ENCODE measurements at regions not wholly inside any gene's neighbourhood (a gene's known extent, or its start where the extent isn't known, plus 50 kb on each side); places are given as distances from the start of the nearest gene placed in this dataset.

DNA sequence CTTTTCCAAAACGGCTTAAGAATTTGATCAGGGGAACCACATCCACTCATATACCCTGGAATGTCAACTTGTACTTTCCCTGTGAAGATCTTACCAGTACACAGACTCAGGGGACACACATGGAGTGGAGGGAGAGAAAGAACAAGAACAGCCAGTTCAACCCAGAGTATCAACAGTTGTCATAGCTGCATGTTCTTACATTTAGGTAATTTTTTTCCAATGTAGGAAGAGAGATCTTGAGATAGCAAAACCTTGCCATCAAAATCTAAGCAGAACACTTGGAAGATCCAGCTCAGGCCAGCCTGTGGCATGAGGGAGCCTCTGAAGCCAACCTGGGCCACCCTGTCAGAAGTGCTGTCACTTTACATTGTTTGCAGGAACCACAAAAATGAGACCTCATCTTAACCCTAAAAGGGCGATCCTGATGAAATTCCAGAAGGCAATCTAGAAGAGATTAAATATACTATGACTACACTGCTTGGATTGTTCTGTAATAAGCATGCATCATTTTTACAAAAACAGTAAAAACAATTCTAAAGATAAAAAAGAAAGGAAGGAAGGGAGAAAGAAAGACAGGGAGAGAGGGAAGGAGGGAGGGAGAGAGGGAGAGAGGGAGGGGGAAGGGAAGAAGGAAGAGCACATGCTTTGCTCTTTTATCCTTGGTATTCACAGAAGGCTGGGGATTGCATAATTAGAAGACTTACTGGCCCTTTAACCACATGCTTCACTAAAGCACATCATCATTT, 124.7 kb upstream of the TCF21 start:
- Mint-ChIP-seq H3K36me3 (no peaks in the 10 kb centered on the region), H3K4me3 (no peak overlapping the region), H3K4me1 (no peaks in the 10 kb centered on the region), H3K27ac (no peak overlapping the region), H3K27me3 (peaks cover 0 to 16% of the 10 kb centered on the region in 2 donors), H3K9me3 (peaks cover 0 to 1% of the 10 kb centered on the region in 2 donors)
- DNase-seq (no peak), ATAC-seq (replicated peaks) (no peak)

DNA sequence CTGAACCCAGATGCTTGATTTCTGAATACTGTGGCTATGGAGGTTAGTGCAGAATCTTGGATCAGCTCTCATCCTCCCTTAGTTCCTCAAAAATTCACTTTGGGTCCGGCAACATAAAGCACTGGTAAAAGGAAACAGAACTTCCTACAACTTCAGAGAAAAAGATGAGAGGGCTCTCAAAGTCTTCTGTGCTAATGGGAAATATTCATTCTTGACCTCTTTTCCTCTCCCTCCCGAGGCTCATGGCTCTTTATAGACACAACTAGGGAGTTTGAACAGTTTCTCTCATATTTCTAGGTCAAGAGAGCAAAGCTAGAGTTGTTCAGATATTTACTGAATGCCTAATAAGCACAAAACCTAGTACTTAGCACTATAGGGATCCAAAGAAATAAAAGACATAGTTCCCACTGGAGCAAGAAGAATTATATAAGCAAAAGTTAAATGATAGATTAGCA, 124.1 kb upstream of the TCF21 start:
- Mint-ChIP-seq H3K36me3 (no peaks in the 10 kb centered on the region), H3K9me3 (peaks cover 0 to 1% of the 10 kb centered on the region in 2 donors), H3K27me3 (peaks cover 0 to 16% of the 10 kb centered on the region in 2 donors), H3K4me1 (no peaks in the 10 kb centered on the region), H3K4me3 (no peak overlapping the region), H3K27ac (no peak overlapping the region)
- DNase-seq (no peak), ATAC-seq (replicated peaks) (no peak)

DNA sequence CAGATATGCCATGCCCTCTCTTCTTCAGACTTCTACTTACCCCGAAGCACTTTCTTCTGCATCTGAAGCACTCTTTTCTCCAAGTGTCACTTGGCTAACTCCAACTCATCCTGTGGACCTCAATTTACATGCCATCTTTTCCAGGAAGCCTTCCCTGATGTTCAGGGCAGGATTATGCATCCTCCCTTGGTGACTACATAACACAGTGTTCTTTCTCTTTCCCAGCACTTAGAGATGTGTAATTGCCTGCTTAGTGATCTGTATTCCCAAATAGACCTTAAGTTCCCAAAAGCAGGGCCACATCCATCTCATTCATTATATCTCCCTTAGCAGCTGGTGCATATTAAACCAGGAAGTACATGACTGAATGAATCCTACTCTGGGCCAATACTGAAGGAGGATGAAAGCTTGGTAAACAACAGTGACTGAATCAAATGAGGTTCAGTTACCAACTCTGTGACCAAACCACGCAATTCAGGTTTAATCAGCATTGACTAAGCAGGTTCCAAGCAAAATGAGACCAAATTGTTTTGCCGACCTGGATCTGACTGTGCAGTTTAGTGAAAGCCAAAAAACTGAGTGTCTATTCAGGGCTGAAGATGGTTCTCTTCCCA, 121.4 kb upstream of the TCF21 start:
- Mint-ChIP-seq H3K9me3 (no peaks in the 10 kb centered on the region), H3K4me1 (no peaks in the 10 kb centered on the region), H3K27ac (no peak overlapping the region), H3K36me3 (no peaks in the 10 kb centered on the region), H3K4me3 (no peak overlapping the region), H3K27me3 (peaks cover 0 to 15% of the 10 kb centered on the region in 2 donors)
- ATAC-seq (replicated peaks) (no peak), DNase-seq (no peak)

DNA sequence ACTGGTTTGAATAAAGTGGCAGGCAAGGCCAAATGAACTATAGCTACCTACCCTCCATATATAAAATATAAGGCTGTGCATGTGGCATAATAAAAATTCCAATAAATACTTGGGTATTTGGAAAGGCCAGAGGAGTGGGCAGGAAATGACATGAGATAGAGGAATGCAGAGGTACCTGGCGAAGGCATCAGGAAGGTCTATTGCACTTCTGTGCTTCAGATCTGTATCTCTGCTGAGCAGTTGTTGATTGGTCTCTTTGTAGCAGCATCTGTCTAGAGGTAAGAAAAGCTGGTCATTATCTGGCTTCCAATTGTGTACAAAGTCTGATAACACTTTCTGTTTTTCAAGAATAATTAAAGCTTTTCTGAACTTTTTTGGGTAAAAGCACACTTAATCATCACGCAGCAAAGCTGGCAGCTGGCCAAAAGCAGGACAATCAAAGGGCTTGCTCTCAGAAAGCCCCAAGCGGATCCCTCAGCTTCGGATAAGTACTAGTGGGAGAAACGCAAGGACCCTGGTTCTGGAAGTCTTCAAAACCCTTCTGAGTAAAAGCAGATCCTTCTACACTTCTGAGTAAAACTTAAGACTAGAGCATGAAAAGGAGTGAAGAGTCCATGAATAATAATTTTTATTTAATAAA, 120.1 kb upstream of the TCF21 start:
- H3K27ac Mint-ChIP-seq = no peak overlapping the region
- H3K4me3 Mint-ChIP-seq = no peak overlapping the region
- H3K4me1 Mint-ChIP-seq = no peaks in the 10 kb centered on the region
- no peaks in the 10 kb centered on the region for H3K9me3 Mint-ChIP-seq
- ATAC-seq (replicated peaks) (no peak), DNase-seq (no peak)
- peaks cover 0 to 10% of the 10 kb centered on the region in 2 donors for H3K27me3 Mint-ChIP-seq
- H3K36me3 Mint-ChIP-seq = no peaks in the 10 kb centered on the region

DNA sequence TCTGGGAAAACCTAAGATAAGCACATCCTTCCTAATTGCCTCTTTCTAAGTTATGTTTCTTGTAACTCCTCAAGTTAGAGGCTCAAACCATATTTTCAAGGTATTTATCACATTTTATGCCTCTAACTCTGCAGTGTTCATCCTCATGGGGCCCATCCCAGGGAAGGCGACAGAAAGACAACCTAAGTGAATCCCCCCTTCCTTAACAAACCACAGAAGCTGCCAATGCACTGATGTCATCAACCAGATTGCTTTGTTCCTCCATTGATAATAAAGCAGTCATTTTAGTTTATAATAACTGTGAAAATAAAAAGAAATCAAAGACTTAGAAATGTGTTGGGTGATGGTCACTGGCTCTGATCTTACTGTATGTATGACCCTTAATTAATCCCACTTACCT, 119.5 kb upstream of the TCF21 start:
- DNase-seq (no peak), ATAC-seq (replicated peaks) (no peak)
- Mint-ChIP-seq H3K27ac (no peak overlapping the region), H3K27me3 (peaks cover 0 to 6% of the 10 kb centered on the region in 2 donors), H3K4me3 (no peak overlapping the region), H3K9me3 (no peaks in the 10 kb centered on the region), H3K4me1 (no peaks in the 10 kb centered on the region), H3K36me3 (no peaks in the 10 kb centered on the region)

DNA sequence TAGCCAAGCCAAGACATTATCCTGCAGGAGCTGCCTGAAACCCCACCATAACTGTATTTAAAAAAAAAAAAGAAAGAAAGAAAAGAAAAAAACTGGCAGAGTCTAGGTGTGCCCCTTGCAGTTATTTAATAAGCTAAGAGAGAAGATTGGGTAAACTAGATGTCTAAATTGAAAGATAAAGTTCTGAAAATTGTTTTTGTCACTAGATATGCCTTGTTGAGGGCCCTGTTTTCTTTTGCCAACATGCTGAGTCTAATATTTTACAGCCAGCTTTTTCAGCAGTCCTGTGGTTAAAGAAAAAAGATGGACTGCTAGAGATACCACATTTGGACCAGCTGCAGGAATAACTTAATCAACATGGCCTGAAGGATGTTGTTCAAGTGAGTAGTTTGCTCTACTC, 116.3 kb upstream of the TCF21 start:
- Mint-ChIP-seq H3K27me3 (peaks cover 0 to 6% of the 10 kb centered on the region in 2 donors), H3K4me3 (no peak overlapping the region), H3K4me1 (no peaks in the 10 kb centered on the region), H3K9me3 (peaks cover 2 to 4% of the 10 kb centered on the region in 2 donors), H3K36me3 (no peaks in the 10 kb centered on the region), H3K27ac (no peak overlapping the region)
- DNase-seq (no peak), ATAC-seq (replicated peaks) (no peak)

DNA sequence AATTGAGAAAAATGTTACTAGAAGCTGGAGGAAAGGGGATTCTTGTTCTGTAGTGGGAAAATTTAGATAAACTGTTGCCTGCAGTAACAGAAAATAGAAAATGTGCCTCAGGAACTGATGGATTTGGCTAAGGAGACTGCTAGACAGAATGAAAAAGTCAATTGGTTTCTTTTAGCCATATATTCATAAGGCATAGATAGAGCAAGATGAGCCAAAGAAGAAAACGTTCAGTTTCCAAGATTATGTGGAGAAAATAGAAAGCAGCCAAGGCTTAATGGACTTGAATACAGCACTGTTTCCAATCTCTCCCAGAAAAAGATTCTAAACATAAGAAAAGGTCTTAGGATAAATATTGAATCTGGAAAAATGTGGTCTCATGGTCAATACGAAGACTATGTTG, 115.1 kb upstream of the TCF21 start:
- DNase-seq (no peak), ATAC-seq (replicated peaks) (no peak)
- Mint-ChIP-seq H3K4me1 (no peaks in the 10 kb centered on the region), H3K27ac (no peak overlapping the region), H3K27me3 (peaks cover 0 to 6% of the 10 kb centered on the region in 2 donors), H3K36me3 (no peaks in the 10 kb centered on the region), H3K9me3 (peaks cover 2 to 4% of the 10 kb centered on the region in 2 donors), H3K4me3 (no peak overlapping the region)

DNA sequence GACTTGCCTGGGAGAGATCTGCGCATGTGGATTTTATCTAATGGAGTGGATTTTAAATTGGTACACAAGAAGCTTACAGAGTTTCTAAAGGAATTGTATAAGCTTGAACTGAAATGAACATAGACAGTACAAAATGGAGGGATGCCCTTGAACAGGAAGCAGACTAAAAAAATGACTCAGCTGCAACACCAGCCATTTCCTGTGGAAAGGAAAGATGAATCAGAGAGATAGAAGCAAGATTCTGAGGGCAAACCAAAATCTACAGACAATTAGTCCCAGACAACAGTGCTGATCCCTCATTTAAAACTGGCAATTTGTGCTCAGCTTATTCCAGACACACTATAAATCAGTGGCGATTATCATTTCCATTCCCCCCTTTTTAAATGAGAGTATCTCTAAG, 114.6 kb upstream of the TCF21 start:
- H3K4me1 Mint-ChIP-seq = no peaks in the 10 kb centered on the region
- DNase-seq (no peak), ATAC-seq (replicated peaks) (no peak)
- H3K4me3 Mint-ChIP-seq = no peak overlapping the region
- peaks cover 0 to 6% of the 10 kb centered on the region in 2 donors for H3K27me3 Mint-ChIP-seq
- H3K27ac Mint-ChIP-seq = no peak overlapping the region
- no peaks in the 10 kb centered on the region for H3K36me3 Mint-ChIP-seq
- H3K9me3 Mint-ChIP-seq = peaks cover 2 to 4% of the 10 kb centered on the region in 2 donors

DNA sequence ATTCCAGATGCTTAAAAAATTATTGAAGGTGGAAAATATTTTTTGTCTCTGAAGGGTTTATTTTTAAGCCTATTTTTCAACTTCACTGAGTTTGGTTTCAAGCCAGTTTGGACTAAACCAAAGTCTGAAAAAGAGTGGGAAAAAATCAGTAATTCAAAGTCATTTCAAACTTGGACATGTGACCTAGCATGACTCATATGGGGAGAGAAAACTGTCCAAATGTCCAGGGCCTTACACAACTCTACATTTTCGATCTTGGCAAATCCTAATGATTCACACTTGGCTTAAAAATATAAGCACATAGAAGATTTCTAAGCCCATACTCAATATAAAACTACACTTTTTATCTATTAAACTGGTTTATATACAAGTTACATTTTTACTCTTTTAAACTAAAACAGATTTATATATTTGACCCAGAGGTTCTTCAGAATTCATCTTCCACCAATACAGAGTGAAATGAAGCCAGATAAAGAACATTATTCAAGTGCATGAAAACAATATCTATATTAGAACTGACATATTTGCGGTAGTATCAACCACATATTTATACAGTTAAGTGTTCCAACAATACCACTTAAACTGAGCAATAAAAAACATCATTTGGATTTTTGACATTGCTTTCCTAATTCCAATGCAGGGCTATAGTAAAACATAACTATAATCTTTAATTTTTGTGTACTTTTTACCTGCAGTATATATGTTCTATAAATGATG, 110.3 kb upstream of the TCF21 start:
- H3K27me3 Mint-ChIP-seq = no peaks in the 10 kb centered on the region
- no peak for DNase-seq
- H3K27ac Mint-ChIP-seq = no peak overlapping the region
- no peak for ATAC-seq (replicated peaks)
- H3K4me3 Mint-ChIP-seq = no peak overlapping the region
- H3K36me3 Mint-ChIP-seq = no peaks in the 10 kb centered on the region
- H3K4me1 Mint-ChIP-seq = no peaks in the 10 kb centered on the region
- H3K9me3 Mint-ChIP-seq = peaks cover 4% of the 10 kb centered on the region in 2 donors

DNA sequence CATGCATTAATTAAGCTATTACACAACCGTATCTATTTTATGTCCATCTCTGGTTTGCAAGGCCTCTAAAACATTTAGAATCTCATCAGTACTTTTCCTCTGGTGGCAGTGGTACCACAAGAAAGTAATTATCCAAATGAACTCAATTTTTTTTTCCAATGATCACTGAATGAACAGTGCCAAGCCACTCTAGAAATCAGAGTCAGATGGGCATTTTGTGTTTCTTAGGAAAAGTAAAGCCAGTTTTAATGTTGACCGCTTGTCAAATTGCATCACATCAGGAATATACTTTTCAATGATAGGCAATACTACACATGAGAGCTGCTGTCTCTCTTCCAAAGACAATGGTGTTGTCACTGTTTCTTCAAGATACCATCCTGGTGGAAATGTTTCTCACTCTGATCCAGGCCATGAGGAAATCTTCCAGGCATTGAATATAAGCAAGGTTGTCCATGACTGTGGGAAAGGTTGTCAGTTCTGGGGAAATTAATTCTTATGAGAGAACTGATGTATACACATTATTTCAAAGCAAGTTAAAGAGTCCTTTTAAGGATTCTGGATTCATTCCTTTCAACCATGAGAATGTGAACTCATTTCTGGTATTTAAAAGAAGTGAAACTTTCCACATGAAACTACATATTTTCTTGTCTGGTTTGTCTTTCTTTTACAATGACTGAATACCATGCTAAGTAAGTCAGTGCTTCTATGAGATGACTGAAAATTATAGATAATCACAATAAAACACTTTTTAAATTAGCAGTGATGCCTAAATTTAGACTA, 108.8 kb upstream of the TCF21 start:
- Mint-ChIP-seq H3K36me3 (no peaks in the 10 kb centered on the region), H3K4me1 (no peaks in the 10 kb centered on the region), H3K9me3 (peaks cover 0 to 2% of the 10 kb centered on the region in 2 donors), H3K27me3 (no peaks in the 10 kb centered on the region), H3K4me3 (no peak overlapping the region), H3K27ac (no peak overlapping the region)
- no peak for DNase-seq
- ATAC-seq (replicated peaks) = no peak

DNA sequence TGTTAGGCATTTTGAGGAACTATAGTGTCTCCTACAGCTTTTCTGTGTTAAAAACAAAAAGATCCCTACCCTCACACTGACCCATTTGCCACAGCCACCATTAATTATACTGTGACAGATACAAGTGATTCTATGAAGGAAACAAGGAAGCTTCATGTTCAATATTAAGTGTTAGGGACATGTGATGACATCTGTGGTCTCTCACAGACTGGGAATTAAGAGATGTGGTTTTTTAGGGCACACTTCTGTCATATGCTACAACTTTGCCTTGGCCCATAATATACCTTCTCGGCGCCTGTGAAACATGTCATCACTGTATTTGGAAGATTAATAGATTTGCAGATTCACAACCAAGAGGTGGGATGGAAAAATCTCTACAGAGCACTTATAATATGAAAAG, 102.9 kb upstream of the TCF21 start:
- peaks cover 5 to 8% of the 10 kb centered on the region in 2 donors for H3K9me3 Mint-ChIP-seq
- DNase-seq (no peak), ATAC-seq (replicated peaks) (no peak)
- H3K36me3 Mint-ChIP-seq = no peaks in the 10 kb centered on the region
- H3K27ac Mint-ChIP-seq = no peak overlapping the region
- peaks cover 0 to 11% of the 10 kb centered on the region in 2 donors for H3K27me3 Mint-ChIP-seq
- no peaks in the 10 kb centered on the region for H3K4me1 Mint-ChIP-seq
- no peak overlapping the region for H3K4me3 Mint-ChIP-seq

DNA sequence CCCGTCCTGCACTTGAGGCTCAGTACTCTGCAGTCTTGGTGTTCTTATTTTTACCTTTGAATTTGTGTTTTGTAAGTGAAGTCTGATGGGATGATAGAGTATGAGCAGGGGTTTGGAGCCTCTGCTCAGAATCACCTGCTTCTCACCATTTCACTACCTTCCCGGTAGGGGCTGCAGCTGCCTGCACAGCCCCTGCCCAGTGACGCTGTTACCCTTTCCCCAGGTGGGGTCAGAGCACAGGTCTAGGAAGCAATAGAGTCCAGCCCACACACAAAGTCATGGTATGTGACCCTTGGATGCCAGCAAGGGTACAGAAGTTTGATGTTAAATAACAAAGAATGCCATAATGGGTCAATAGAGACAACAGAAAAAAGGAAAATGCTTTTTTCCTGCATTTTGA, 101.8 kb upstream of the TCF21 start:
- DNase-seq (no peak), ATAC-seq (replicated peaks) (no peak)
- peaks cover 6 to 7% of the 10 kb centered on the region in 2 donors for H3K9me3 Mint-ChIP-seq
- H3K4me3 Mint-ChIP-seq = no peak overlapping the region
- H3K27me3 Mint-ChIP-seq = peaks cover 0 to 11% of the 10 kb centered on the region in 2 donors
- no peak overlapping the region for H3K27ac Mint-ChIP-seq
- H3K36me3 Mint-ChIP-seq = no peaks in the 10 kb centered on the region
- H3K4me1 Mint-ChIP-seq = no peaks in the 10 kb centered on the region

DNA sequence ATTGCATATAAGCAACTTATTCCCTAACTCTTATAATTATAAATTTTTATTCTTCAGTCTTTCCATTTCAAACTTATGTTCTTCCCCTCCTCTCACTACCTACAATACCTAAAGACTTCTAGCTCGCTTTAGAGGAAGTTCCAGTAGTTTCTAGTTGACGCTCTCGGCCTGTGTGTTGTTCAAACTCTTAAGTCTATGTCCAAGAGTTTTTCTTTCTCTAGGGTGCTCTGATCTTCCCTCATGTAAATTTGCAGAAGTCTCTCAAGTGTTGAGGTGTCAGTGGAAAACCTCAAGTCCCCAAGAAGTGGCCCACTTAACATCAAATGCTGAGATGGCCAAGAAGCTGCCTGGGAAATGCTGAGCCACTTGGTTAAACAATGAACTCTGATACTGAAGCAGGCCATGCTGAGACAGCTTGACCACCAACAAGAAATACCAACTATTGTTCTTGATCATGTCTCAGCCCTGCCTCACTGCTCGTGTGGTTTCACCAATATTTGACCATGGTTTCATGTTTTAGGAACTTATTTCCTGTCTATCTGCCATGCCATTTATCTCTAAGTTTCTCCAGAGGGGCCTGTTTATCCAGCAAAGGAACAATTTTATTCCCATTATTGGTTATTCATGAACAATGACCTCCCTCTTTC, 100.9 kb upstream of the TCF21 start:
- H3K36me3 Mint-ChIP-seq = no peaks in the 10 kb centered on the region
- ATAC-seq (replicated peaks) (no peak), DNase-seq (no peak)
- no peak overlapping the region for H3K27ac Mint-ChIP-seq
- H3K4me3 Mint-ChIP-seq = no peak overlapping the region
- peaks cover 7 to 8% of the 10 kb centered on the region in 2 donors for H3K9me3 Mint-ChIP-seq
- H3K27me3 Mint-ChIP-seq = peaks cover 0 to 11% of the 10 kb centered on the region in 2 donors
- no peaks in the 10 kb centered on the region for H3K4me1 Mint-ChIP-seq
